B cell (primary cell): ENCODE measurements at regions not wholly inside any gene's neighbourhood (a gene's known extent, or its start where the extent isn't known, plus 50 kb on each side); places are given as distances from the start of the nearest gene placed in this dataset.

Experiments used
- ATAC-seq: fragments of 200-7000 bp; cut with Tn5 transposase; one replicate; pipeline ENCODE4 v1.10.0; 2021; ENCODE audit warnings: low read depth, mild to moderate bottlenecking, moderate number of reproducible peaks, moderate library complexity
- CTCF ChIA-PET: fragments of 350-600 bp; sonication (Branson Sonifier 250); formaldehyde crosslinking; loops from one replicate; lab custom pipeline; 2021; ENCODE audit warnings: antibody characterized with exemption, inconsistent platforms; lab: Charles Lee
- POLR2A ChIA-PET: fragments of 350-600 bp; sonication (Branson Sonifier 250); formaldehyde crosslinking; loops from one replicate; lab custom pipeline; 2021; ENCODE audit warnings: antibody characterized with exemption; lab: Charles Lee
- DNase-seq: peaks from one replicate; pipeline ENCODE4 v3.0.0; 2013
- H2AFZ ChIP-seq: 2 replicates; pipeline ENCODE4 v1.6.1; 2012; ENCODE audit warnings: mild to moderate bottlenecking, low read depth, low read length; ENCODE audit not compliant: insufficient read depth, poor library complexity, severe bottlenecking
- H3K27ac ChIP-seq, 2 donors: 1 replicate in 1 of 2; 2 replicates in 1 of 2; pipeline ENCODE4 v1.5.1; 2012 to 2013; ENCODE audit warnings: low read length in 2 of 2, mild to moderate bottlenecking in 2 of 2, moderate library complexity in 1 of 2
- H3K27me3 ChIP-seq, 4 experiments: fragments of 200-600 bp in 1 of 4; sonication (generic) in 1 of 4; replicated peaks in 1 of 4; 1 replicate in 2 of 4; 2 replicates in 2 of 4; pipeline versions ENCODE4 v1.6.1 to v1.7.0; 2013 to 2016; ENCODE audit warnings: low read length in 3 of 4, mild to moderate bottlenecking in 2 of 4, mixed read lengths in 1 of 4, moderate library complexity in 1 of 4; ENCODE audit not compliant: insufficient read depth in 4 of 4, control insufficient read depth in 3 of 4; ENCODE audit errors: control extremely low read depth in 1 of 4
- H3K36me3 ChIP-seq, 2 experiments: replicated peaks in 1 of 2; 1 replicate in 1 of 2; 2 replicates in 1 of 2; pipeline versions ENCODE4 v1.6.1 to v1.7.1; 2013; ENCODE audit warnings: low read length in 1 of 2; ENCODE audit not compliant: insufficient read depth in 2 of 2, control insufficient read depth in 1 of 2; ENCODE audit errors: control extremely low read depth in 1 of 2, extremely low read depth in 1 of 2
- H3K4me1 ChIP-seq, 2 donors: fragments of 200-600 bp in 1 of 2; sonication (generic) in 1 of 2; 1 replicate in 1 of 2; 2 replicates in 1 of 2; pipeline versions ENCODE4 v1.5.1 to v1.6.1; 2013 to 2017; ENCODE audit warnings: low read length in 2 of 2; ENCODE audit not compliant: control insufficient read depth in 2 of 2, insufficient read depth in 2 of 2
- H3K4me2 ChIP-seq: replicated peaks from 2 replicates; pipeline ENCODE3; 2012; ENCODE audit warnings: mild to moderate bottlenecking, low read depth, low read length; ENCODE audit not compliant: poor library complexity, severe bottlenecking
- H3K4me3 ChIP-seq, 5 experiments: fragments of 200-600 bp in 1 of 5; sonication (generic) in 1 of 5; 1 replicate in 3 of 5; 2 replicates in 2 of 5; pipeline versions ENCODE4 v1.5.1 to v1.7.0; 2011 to 2016; ENCODE audit warnings: low read length in 4 of 5, mild to moderate bottlenecking in 4 of 5, low read depth in 2 of 5, control low read depth in 1 of 5, moderate library complexity in 1 of 5; ENCODE audit not compliant: insufficient read depth in 1 of 5; ENCODE audit errors: control extremely low read depth in 1 of 5, extremely low read depth in 1 of 5
- H3K79me2 ChIP-seq: fragments of 200-600 bp; sonication (generic); one replicate; pipeline ENCODE4 v1.6.0; 2016; ENCODE audit warnings: low read length; ENCODE audit not compliant: control insufficient read depth, insufficient read depth
- H3K9ac ChIP-seq: fragments of 200-600 bp; sonication (generic); 2 replicates; pipeline ENCODE4 v1.6.1; 2017; ENCODE audit warnings: mild to moderate bottlenecking, low read length, moderate library complexity
- H3K9me3 ChIP-seq, 3 donors: one replicate each; pipeline versions ENCODE4 v1.6.1 to v1.7.1; 2013; ENCODE audit warnings: low read length in 2 of 3; ENCODE audit not compliant: control insufficient read depth in 2 of 3, insufficient read depth in 1 of 3; ENCODE audit errors: control extremely low read depth in 1 of 3
- H4K20me1 ChIP-seq: 2 replicates; pipeline ENCODE4 v1.6.0; 2012; ENCODE audit warnings: mild to moderate bottlenecking, low read length; ENCODE audit not compliant: insufficient read depth, control insufficient read depth, poor library complexity, severe bottlenecking
- H3K27ac Mint-ChIP-seq: one replicate; pipeline ENCODE4 v1.8.0; 2021; ENCODE audit warnings: mixed read lengths
- H3K27me3 Mint-ChIP-seq: one replicate; pipeline ENCODE4 v1.8.0; 2021; ENCODE audit warnings: mixed read lengths
- H3K4me1 Mint-ChIP-seq: one replicate; pipeline ENCODE4 v1.8.0; 2021; ENCODE audit warnings: mixed read lengths
- H3K4me3 Mint-ChIP-seq: one replicate; pipeline ENCODE4 v1.8.0; 2021; ENCODE audit warnings: mixed read lengths
- H3K9me3 Mint-ChIP-seq: one replicate; pipeline ENCODE4 v1.8.0; 2022; ENCODE audit warnings: mixed read lengths; ENCODE audit not compliant: insufficient read depth
- EZH2 ChIP-seq: IDR thresholded peaks from 2 replicates; pipeline ENCODE4 v1.6.1; 2012; ENCODE audit warnings: borderline replicate concordance, low read depth, mild to moderate bottlenecking, moderate library complexity, low read length; ENCODE audit not compliant: insufficient read depth, poor library complexity, severe bottlenecking
- WGBS: methylation state at CpG from one replicate; pipeline ENCODE4 v1.1.5; 2013; ENCODE audit warnings: missing lambda C conversion rate; ENCODE audit not compliant: insufficient coverage; 5-methylcytosine and 5-hydroxymethylcytosine counted together
- intact Hi-C: fragments of 100-400 bp; cut with micrococcal nuclease; formaldehyde crosslinking; loops from one replicate; pipeline ENCODE4 v1.10.0; 2022
- TF ChIP-seq, protein P1 (sequence below): fragments of 200-600 bp; IDR thresholded peaks from one replicate; pipeline ENCODE4 v1.8.0; 2022; ENCODE audit warnings: antibody characterized with exemption, mild to moderate bottlenecking

DNA sequence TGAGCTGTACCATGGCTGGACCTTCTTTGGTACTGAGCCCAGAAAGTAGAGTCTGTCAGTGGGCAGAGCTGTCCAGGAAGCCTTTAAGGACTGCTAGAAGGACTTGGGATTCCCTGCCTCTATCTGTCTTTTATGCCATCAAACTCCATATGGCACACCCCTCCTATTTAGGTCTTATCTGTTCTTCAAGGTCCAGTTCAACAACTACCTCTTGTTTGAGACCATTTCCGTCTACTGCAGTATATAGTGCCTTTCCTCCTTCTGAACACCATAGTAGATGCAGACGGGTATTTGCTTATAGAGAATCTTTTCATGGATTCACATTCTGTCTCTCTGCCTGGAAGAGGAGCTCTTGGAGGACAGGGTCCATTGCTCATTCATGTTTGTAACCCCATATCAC lies 146.1 kb upstream of the IL1RAPL2 start:
- Histone ChIP-seq H3K27me3 (no peaks in the 10 kb centered on the region), H3K4me1 (no peaks in the 10 kb centered on the region), H2AFZ (no peak overlapping the region), H3K27ac (no peak overlapping the region), H3K9me3 (no peaks in the 10 kb centered on the region), H3K4me3 (no peak overlapping the region), H3K9ac (no peak overlapping the region), H4K20me1 (no peaks in the 10 kb centered on the region), H3K79me2 (no peaks in the 10 kb centered on the region), H3K4me2 (no peak overlapping the region), H3K36me3 (no peaks in the 10 kb centered on the region)
- no peak for TF ChIP-seq EZH2
- TF ChIP-seq, protein P1, sequence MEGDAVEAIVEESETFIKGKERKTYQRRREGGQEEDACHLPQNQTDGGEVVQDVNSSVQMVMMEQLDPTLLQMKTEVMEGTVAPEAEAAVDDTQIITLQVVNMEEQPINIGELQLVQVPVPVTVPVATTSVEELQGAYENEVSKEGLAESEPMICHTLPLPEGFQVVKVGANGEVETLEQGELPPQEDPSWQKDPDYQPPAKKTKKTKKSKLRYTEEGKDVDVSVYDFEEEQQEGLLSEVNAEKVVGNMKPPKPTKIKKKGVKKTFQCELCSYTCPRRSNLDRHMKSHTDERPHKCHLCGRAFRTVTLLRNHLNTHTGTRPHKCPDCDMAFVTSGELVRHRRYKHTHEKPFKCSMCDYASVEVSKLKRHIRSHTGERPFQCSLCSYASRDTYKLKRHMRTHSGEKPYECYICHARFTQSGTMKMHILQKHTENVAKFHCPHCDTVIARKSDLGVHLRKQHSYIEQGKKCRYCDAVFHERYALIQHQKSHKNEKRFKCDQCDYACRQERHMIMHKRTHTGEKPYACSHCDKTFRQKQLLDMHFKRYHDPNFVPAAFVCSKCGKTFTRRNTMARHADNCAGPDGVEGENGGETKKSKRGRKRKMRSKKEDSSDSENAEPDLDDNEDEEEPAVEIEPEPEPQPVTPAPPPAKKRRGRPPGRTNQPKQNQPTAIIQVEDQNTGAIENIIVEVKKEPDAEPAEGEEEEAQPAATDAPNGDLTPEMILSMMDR, result no peak
- intact Hi-C loops, result no loop called here
- WGBS, result no CpG with 5 or more reads among the region's 2 CpGs
- CTCF ChIA-PET, result no interaction called here
- DNase-seq (no peak), ATAC-seq (no peak)
- H3K9me3 Mint-ChIP-seq, result no peaks in the 10 kb centered on the region
- H3K4me3 Mint-ChIP-seq, result no peak overlapping the region
- H3K27ac Mint-ChIP-seq, result no peak overlapping the region
- no peaks in the 10 kb centered on the region for H3K4me1 Mint-ChIP-seq
- POLR2A ChIA-PET, result no interaction called here
- no peaks in the 10 kb centered on the region for H3K27me3 Mint-ChIP-seq

- Mint-ChIP-seq H3K4me1 (no peaks in the 10 kb centered on the region), H3K27ac (no peak overlapping the region), H3K27me3 (no peaks in the 10 kb centered on the region), H3K4me3 (no peak overlapping the region), H3K9me3 (no peaks in the 10 kb centered on the region)
- H3K27me3 ChIP-seq, result no peaks in the 10 kb centered on the region
- H3K4me3 ChIP-seq, result no peak overlapping the region
- ATAC-seq (no peak), DNase-seq (no peak)
- H4K20me1 ChIP-seq, result no peaks in the 10 kb centered on the region
- CTCF ChIA-PET, result no interaction called here
- H3K9me3 ChIP-seq, result no peaks in the 10 kb centered on the region
- no peak overlapping the region for H3K4me2 ChIP-seq
- intact Hi-C loops, result no loop called here
- POLR2A ChIA-PET, result no interaction called here
- H2AFZ ChIP-seq, result no peak overlapping the region
- no peaks in the 10 kb centered on the region for H3K4me1 ChIP-seq
- TF ChIP-seq, protein P1, result no peak
- TF ChIP-seq EZH2, result no peak
- no peak overlapping the region for H3K27ac ChIP-seq
- no peaks in the 10 kb centered on the region for H3K36me3 ChIP-seq
- WGBS, result no CpG with 5 or more reads among the region's 1 CpG
- H3K9ac ChIP-seq, result no peak overlapping the region
- H3K79me2 ChIP-seq, result no peaks in the 10 kb centered on the region
Measured at GRCh38 chrX:104419211-104419610, 146.8 kb upstream of the IL1RAPL2 start.
